ENCODE measurements at regions not wholly inside any gene's neighbourhood (a gene's known extent, or its start where the extent isn't known, plus 50 kb on each side); places are given as distances from the start of the nearest gene placed in this dataset.
"Not testable (repeated sequence)": the region's sequence is repeated elsewhere in the genome, so short reads cannot be mapped to it uniquely, and the experiment has no call there.

DNA sequence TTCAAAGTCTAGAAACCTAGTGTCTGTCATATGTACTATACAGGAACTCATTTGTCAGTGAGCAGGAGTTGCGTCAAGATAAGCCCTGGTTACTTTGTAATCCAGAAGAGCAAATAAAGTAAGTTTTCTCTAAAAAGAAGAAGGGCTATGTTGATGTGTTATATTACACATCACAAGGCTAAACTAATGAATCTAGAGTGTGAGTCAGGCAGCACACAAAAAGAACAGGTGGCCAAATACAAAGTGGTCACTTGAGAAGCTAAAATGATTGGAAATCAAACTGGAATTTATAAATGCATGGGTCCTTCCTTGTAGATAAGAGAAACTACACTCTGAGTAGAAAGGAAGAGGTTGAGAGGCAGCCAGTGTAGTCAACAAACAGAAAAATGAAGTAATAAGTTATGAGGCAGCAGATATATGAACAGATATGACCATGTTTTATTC, 771.6 kb downstream of the DIPK2A start:
- Histone ChIP-seq H3K27me3 (replicated peaks; ENCODE audit: control insufficient read depth, insufficient read depth, low read length) (no peaks in the 10 kb centered on the region), H3K4me3 (ENCODE audit: low read length) (no peak overlapping the region), H3K4me1 (ENCODE audit: control insufficient read depth, insufficient read depth, low read length) (peaks cover 8% of the 10 kb centered on the region), H3K9me3 (ENCODE audit: control insufficient read depth, low read length) (no peaks in the 10 kb centered on the region), H3K9ac (ENCODE audit: low read length) (no peak overlapping the region), H3K36me3 (ENCODE audit: control insufficient read depth, insufficient read depth, low read length, severe bottlenecking) (no peaks in the 10 kb centered on the region)
- no peak for DNase-seq (ENCODE audit: low read depth)

DNA sequence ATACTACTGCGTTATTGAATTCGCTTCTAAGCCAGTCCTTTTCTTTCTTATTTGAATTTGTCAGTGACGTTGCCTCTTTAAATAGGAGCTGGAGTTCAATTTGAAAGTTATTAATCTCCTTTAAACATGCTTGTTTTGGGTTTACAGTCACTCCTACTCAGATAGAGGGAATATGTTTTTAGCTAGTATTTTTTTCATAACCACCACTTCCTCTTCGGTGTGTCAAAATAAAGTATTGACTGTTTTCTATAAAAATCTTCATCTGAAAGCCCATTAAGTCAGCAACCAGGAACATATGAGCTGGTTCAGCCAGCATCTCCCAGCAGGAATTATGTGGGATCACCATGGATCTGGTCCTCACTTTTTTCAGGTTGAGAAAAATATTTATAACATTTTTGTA, 772.9 kb downstream of the DIPK2A start:
- no peaks in the 10 kb centered on the region for H3K27me3 ChIP-seq (replicated peaks; ENCODE audit: control insufficient read depth, insufficient read depth, low read length)
- peaks cover 8% of the 10 kb centered on the region for H3K4me1 ChIP-seq (ENCODE audit: control insufficient read depth, insufficient read depth, low read length)
- H3K4me3 ChIP-seq (ENCODE audit: low read length), result no peak overlapping the region
- no peak for DNase-seq (ENCODE audit: low read depth)
- no peaks in the 10 kb centered on the region for H3K36me3 ChIP-seq (ENCODE audit: control insufficient read depth, insufficient read depth, low read length, severe bottlenecking)
- H3K9ac ChIP-seq (ENCODE audit: low read length), result no peak overlapping the region
- no peaks in the 10 kb centered on the region for H3K9me3 ChIP-seq (ENCODE audit: control insufficient read depth, low read length)

DNA sequence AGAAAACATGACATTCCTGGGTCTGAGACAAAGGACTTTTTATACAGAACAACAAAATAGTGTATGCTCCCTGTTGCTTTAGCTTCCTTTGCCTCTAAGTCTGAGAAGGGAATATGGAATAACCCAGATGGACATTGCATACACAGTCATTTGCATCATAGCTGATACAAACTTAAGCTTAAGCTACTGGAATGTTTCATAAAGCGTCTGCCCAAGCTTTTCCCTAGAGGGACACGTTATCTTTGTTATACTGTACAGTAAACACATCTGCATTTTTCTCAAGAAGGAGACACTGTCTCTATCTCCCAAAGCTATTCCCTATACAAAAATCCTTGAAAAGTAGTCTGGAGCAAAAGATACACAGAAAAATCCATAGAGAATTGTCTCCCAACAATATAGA, 775.0 kb downstream of the DIPK2A start:
- no peaks in the 10 kb centered on the region for H3K27me3 ChIP-seq (replicated peaks; ENCODE audit: control insufficient read depth, insufficient read depth, low read length)
- no peaks in the 10 kb centered on the region for H3K36me3 ChIP-seq (ENCODE audit: control insufficient read depth, insufficient read depth, low read length, severe bottlenecking)
- no peaks in the 10 kb centered on the region for H3K9me3 ChIP-seq (ENCODE audit: control insufficient read depth, low read length)
- no peak overlapping the region for H3K9ac ChIP-seq (ENCODE audit: low read length)
- DNase-seq (ENCODE audit: low read depth), result peak; percentile 7
- H3K4me1 ChIP-seq (ENCODE audit: control insufficient read depth, insufficient read depth, low read length), result peaks cover 8% of the 10 kb centered on the region
- no peak overlapping the region for H3K4me3 ChIP-seq (ENCODE audit: low read length)

DNA sequence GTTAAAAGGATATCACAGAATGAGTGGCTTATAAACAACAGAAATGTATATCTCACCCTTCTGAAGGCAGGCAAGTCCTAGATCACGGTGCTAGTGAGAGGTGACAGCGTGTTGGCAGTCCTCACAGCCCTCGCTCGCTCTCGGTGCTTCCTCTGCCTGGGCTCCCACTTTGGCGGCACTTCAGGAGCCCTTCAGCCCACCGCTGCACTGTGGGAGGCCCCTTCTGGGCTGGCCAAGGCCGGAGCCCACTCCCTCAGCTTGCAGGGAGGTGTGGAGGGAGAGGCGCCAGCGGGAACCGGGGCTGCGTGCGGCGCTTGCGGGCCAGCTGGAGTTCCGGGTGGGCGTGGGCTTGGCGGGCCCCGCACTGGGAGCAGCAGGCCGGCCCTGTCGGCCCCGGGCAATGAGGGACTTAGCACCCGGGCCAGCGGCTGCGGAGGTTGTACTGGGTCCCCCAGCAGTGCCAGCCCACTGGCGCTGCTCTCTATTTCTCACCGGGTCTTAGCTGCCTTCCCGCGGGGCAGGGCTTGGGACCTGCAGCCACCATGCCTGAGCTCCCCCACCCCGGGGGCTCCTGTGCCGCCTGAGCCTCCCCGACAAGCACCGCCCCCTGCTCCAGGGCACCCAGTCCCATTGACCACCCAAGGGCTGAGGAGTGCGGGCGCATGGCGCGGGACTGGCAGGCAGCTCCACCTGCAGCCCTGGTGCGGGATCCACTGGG, 778.1 kb downstream of the DIPK2A start:
- DNase-seq (ENCODE audit: low read depth); H3K9me3 ChIP-seq (ENCODE audit: control insufficient read depth, low read length); H3K9ac ChIP-seq (ENCODE audit: low read length); H3K27me3 ChIP-seq (replicated peaks; ENCODE audit: control insufficient read depth, insufficient read depth, low read length); H3K4me1 ChIP-seq (ENCODE audit: control insufficient read depth, insufficient read depth, low read length); H3K36me3 ChIP-seq (ENCODE audit: control insufficient read depth, insufficient read depth, low read length, severe bottlenecking); H3K4me3 ChIP-seq (ENCODE audit: low read length): not testable (repeated sequence)

DNA sequence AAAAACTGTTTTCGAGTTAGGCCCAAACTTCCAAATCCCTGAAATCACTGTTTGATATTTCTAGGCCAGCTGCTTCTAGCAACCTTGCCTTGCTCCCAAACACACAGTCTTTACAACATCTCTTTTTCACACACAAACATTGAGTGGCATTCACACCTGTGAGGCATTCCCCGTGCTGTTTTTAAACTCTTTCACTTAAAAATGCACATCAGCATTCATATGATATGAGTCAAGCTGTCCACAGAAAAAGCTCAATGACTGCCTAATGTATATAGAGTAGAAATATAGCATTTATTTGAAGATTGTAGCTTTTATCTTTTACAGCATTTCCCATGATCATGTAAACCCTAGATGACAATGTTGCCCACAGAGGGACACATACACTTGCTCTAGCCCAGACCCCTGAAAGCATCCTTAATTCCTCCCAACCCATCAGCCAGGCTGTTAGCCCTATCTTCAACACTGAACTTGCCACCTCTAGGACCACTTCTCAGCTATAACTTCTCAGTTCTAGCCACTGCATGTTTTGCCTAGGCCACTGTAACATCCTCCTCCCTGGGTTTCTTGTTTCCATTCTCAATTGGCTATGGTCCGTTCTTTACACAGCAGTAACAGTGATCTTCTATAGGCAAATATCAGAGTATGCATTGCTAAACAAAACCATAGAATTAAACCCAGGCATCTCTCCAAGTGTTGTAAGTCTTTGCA, 782.6 kb downstream of the DIPK2A start:
- Histone ChIP-seq H3K36me3 (ENCODE audit: control insufficient read depth, insufficient read depth, low read length, severe bottlenecking) (no peaks in the 10 kb centered on the region), H3K9me3 (ENCODE audit: control insufficient read depth, low read length) (no peaks in the 10 kb centered on the region), H3K4me1 (ENCODE audit: control insufficient read depth, insufficient read depth, low read length) (no peaks in the 10 kb centered on the region), H3K9ac (ENCODE audit: low read length) (no peak overlapping the region), H3K27me3 (replicated peaks; ENCODE audit: control insufficient read depth, insufficient read depth, low read length) (no peaks in the 10 kb centered on the region), H3K4me3 (ENCODE audit: low read length) (no peak overlapping the region)
- no peak for DNase-seq (ENCODE audit: low read depth)

DNA sequence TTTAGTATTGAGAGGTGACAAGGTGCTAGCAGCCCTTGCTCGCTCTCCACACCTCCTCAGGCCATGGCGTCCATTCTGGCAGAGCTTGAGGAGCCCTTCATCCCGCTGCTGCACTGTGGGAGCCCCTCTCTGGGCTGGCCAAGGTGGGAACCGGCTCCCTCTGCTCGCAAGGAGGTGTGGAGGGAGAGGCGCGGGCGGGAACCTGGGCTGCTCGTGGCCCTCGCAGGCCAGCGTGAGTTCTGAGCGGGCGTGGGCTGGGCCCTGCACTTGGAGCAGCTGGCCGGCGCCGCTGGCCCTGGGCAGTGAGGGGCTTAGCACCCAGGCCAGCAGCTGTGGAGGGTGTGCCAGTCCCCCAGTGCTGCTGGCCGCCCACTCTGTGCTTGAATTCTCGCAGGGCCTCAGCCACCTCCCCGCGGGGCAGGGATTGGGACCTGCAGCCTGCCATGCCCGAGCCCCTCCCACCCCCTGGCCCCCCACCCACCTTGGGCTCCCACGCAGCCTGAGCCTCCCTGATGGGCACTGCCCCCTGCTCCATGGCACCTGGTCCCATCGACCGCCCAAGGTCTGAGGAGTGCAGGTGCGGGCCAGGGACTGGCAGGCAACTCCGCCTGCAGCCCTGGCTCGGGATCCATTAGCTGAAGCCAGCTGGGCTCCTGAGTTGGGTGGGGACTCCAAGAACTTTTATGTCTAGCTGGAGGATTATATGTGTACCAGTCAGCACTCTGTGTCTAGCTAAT, 785.2 kb downstream of the DIPK2A start:
- no peaks in the 10 kb centered on the region for H3K27me3 ChIP-seq (replicated peaks; ENCODE audit: control insufficient read depth, insufficient read depth, low read length)
- H3K36me3 ChIP-seq (ENCODE audit: control insufficient read depth, insufficient read depth, low read length, severe bottlenecking), result no peaks in the 10 kb centered on the region
- H3K4me3 ChIP-seq (ENCODE audit: low read length), result no peak overlapping the region
- no peaks in the 10 kb centered on the region for H3K4me1 ChIP-seq (ENCODE audit: control insufficient read depth, insufficient read depth, low read length)
- H3K9me3 ChIP-seq (ENCODE audit: control insufficient read depth, low read length), result no peaks in the 10 kb centered on the region
- no peak for DNase-seq (ENCODE audit: low read depth)
- H3K9ac ChIP-seq (ENCODE audit: low read length), result no peak overlapping the region

DNA sequence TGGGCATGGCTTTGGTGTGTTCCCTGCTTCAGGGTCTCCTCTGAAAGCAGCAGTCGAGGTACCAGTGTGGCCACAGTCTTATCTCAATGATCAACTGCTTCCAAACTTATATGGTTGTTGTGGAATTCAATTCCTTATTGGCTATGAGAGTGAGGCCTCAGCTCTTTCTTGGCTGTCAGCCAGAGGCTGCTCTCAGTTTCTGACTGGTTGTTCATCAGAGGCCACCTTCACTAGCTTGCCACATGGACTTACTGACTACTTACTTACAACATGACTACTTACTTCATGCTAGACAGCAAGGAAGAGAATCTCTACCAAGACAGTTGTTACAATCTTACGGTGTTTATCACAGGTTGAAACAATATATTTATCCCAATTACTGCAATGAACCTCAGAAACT, 789.2 kb downstream of the DIPK2A start:
- H3K27me3 ChIP-seq (replicated peaks; ENCODE audit: control insufficient read depth, insufficient read depth, low read length), result no peaks in the 10 kb centered on the region
- H3K9ac ChIP-seq (ENCODE audit: low read length), result no peak overlapping the region
- DNase-seq (ENCODE audit: low read depth), result no peak
- H3K4me3 ChIP-seq (ENCODE audit: low read length), result no peak overlapping the region
- no peaks in the 10 kb centered on the region for H3K36me3 ChIP-seq (ENCODE audit: control insufficient read depth, insufficient read depth, low read length, severe bottlenecking)
- H3K9me3 ChIP-seq (ENCODE audit: control insufficient read depth, low read length), result no peaks in the 10 kb centered on the region
- no peaks in the 10 kb centered on the region for H3K4me1 ChIP-seq (ENCODE audit: control insufficient read depth, insufficient read depth, low read length)

DNA sequence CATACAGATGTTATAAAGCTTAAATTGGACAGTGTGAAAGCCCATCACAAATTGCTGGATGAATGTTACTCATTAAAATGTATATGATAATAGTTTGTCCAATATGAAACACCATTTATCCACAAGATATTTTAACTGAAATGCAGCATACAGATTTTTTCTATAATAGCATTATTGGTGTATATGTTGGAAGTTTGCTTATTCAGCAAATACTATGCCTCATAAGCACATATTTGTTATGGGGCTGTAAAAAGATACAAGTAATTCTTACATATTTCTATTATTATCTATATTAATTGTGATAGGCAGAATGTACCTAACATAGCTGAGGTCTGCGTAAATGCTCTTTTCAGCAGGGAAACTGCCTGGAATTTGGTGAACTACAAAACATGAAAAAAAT, 790.5 kb downstream of the DIPK2A start:
- Histone ChIP-seq H3K9ac (ENCODE audit: low read length) (no peak overlapping the region), H3K9me3 (ENCODE audit: control insufficient read depth, low read length) (no peaks in the 10 kb centered on the region), H3K4me3 (ENCODE audit: low read length) (no peak overlapping the region), H3K27me3 (replicated peaks; ENCODE audit: control insufficient read depth, insufficient read depth, low read length) (no peaks in the 10 kb centered on the region), H3K4me1 (ENCODE audit: control insufficient read depth, insufficient read depth, low read length) (no peaks in the 10 kb centered on the region), H3K36me3 (ENCODE audit: control insufficient read depth, insufficient read depth, low read length, severe bottlenecking) (no peaks in the 10 kb centered on the region)
- no peak for DNase-seq (ENCODE audit: low read depth)

DNA sequence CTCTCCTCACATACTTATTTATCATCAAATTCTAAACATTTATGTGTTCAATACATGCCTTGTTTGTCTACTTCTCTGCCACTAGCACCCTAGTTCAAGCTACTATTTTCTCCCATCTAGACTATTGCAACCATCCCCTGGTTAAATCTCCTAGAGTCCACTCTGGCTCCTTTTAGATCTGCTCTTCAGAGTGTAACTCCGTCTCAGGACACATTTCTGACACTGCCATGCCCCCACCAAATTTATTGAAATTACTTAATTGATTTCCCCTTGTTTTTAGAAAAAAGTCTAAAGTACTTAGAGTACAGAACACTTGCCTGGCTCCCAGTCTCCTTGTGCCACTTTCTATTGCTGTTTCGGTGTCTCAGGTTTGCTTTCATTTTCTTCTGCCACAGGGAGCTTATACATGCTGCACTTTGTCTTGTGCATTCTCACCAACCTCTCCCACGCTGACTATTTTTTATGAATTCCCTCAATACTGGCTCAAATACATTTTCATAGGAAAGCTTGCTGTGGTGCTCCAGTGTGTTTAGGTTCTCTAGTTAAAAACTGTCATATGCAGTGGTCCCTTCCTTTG, 792.3 kb downstream of the DIPK2A start:
- no peak overlapping the region for H3K9ac ChIP-seq (ENCODE audit: low read length)
- no peaks in the 10 kb centered on the region for H3K9me3 ChIP-seq (ENCODE audit: control insufficient read depth, low read length)
- DNase-seq (ENCODE audit: low read depth), result no peak
- no peaks in the 10 kb centered on the region for H3K36me3 ChIP-seq (ENCODE audit: control insufficient read depth, insufficient read depth, low read length, severe bottlenecking)
- H3K4me3 ChIP-seq (ENCODE audit: low read length), result no peak overlapping the region
- no peaks in the 10 kb centered on the region for H3K4me1 ChIP-seq (ENCODE audit: control insufficient read depth, insufficient read depth, low read length)
- no peaks in the 10 kb centered on the region for H3K27me3 ChIP-seq (replicated peaks; ENCODE audit: control insufficient read depth, insufficient read depth, low read length)

DNA sequence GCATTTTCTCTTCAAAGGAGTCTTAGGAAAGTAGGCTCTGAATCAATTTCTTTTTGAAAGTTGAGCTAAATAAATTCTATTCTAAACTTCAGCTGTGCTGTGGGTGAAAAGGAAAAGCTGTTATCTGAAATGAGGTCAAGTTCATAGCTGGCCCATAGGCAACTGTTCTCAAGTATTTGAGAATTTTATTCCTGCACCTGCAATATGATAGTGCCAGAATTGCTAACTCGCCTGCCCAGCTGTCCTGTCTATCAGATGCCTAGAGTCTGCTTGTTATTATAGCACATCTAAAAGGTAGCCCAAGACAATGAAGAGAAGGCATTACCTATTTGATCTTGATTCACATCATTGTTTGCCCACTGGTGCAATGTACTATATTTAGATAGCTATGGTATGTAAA, 798.7 kb downstream of the DIPK2A start:
- Histone ChIP-seq H3K9me3 (ENCODE audit: control insufficient read depth, low read length) (no peaks in the 10 kb centered on the region), H3K4me3 (ENCODE audit: low read length) (no peak overlapping the region), H3K9ac (ENCODE audit: low read length) (no peak overlapping the region), H3K36me3 (ENCODE audit: control insufficient read depth, insufficient read depth, low read length, severe bottlenecking) (no peaks in the 10 kb centered on the region), H3K27me3 (replicated peaks; ENCODE audit: control insufficient read depth, insufficient read depth, low read length) (no peaks in the 10 kb centered on the region), H3K4me1 (ENCODE audit: control insufficient read depth, insufficient read depth, low read length) (peaks cover 10% of the 10 kb centered on the region)
- no peak for DNase-seq (ENCODE audit: low read depth)

DNA sequence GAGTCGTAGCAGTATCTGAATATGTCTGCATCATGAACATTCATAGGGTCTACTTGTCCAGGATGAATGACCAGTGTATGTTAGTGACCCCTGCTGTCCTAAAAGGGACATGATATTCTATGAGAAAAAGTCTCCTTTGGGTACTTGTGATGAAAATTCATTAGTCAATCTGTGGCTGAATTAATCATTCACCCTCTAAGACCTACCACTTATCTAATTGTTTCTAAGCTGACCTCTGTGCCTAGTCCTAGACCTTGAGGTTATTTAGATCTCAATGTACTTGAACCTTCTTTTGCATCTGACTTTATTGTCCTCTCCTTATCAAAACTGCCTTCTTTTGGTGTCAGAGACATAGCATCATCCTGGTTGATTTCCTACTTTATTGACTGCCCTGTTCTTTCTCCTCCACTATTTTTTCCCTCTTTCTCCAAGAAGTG, 799.3 kb downstream of the DIPK2A start:
- no peaks in the 10 kb centered on the region for H3K9me3 ChIP-seq (ENCODE audit: control insufficient read depth, low read length)
- H3K4me1 ChIP-seq (ENCODE audit: control insufficient read depth, insufficient read depth, low read length), result peaks cover 17% of the 10 kb centered on the region
- H3K36me3 ChIP-seq (ENCODE audit: control insufficient read depth, insufficient read depth, low read length, severe bottlenecking), result no peaks in the 10 kb centered on the region
- DNase-seq (ENCODE audit: low read depth), result peak; percentile 70
- H3K9ac ChIP-seq (ENCODE audit: low read length), result no peak overlapping the region
- no peaks in the 10 kb centered on the region for H3K27me3 ChIP-seq (replicated peaks; ENCODE audit: control insufficient read depth, insufficient read depth, low read length)
- no peak overlapping the region for H3K4me3 ChIP-seq (ENCODE audit: low read length)
